OCI-LY7 (cell line): ENCODE measurements at regions not wholly inside any gene's neighbourhood (a gene's known extent, or its start where the extent isn't known, plus 50 kb on each side); places are given as distances from the start of the nearest gene placed in this dataset.

Experiments used
- BruUV-seq: library from RNA; stranded (reverse); fragments of 400-500 nt; replicated peaks from 2 replicates; lab custom pipeline; 2021; lab: Mats Ljungman, UMichigan
- CTCF ChIA-PET: fragments of 300-600 bp; sonication (Branson Sonifier 250); formaldehyde crosslinking; loops from one replicate; lab custom pipeline; 2022; ENCODE audit warnings: antibody characterized with exemption; ENCODE audit not compliant: unreplicated experiment; lab: Charles Lee
- POLR2A ChIA-PET: fragments of 300-600 bp; sonication (Branson Sonifier 250); formaldehyde crosslinking; loops from one replicate; lab custom pipeline; 2022; ENCODE audit warnings: antibody characterized with exemption; lab: Charles Lee
- DNase-seq: peaks from one replicate; pipeline ENCODE4 v3.0.0-alpha.2; 2015; ENCODE audit warnings: low spot score
- H2AFZ ChIP-seq: fragments of 200-600 bp; sonication (generic), shearing (Covaris generic); 2 replicates; pipeline ENCODE4 v1.6.1; 2014; ENCODE audit warnings: mild to moderate bottlenecking, antibody characterized with exemption, low read length, moderate library complexity
- H3K27ac ChIP-seq: fragments of 200-600 bp; sonication (generic); 2 replicates; pipeline ENCODE4 v1.5.1; 2014; ENCODE audit warnings: mixed run types, low read depth, mild to moderate bottlenecking, moderate library complexity, low read length, inconsistent platforms; ENCODE audit not compliant: poor library complexity, severe bottlenecking
- H3K36me3 ChIP-seq: fragments of 200-600 bp; sonication (generic); 2 replicates; pipeline ENCODE4 v1.6.1; 2014; ENCODE audit warnings: mild to moderate bottlenecking, antibody characterized with exemption, low read length, moderate library complexity, mixed read lengths; ENCODE audit not compliant: insufficient read depth
- H3K4me1 ChIP-seq: fragments of 200-600 bp; sonication (generic); 2 replicates; pipeline ENCODE4 v1.5.1; 2014; ENCODE audit warnings: mild to moderate bottlenecking, low read length; ENCODE audit not compliant: insufficient read depth, poor library complexity, severe bottlenecking
- H3K4me2 ChIP-seq: fragments of 200-600 bp; sonication (generic); 2 replicates; pipeline ENCODE4 v1.6.1; 2014; ENCODE audit warnings: mild to moderate bottlenecking, low read length
- H3K4me3 ChIP-seq: fragments of 200-600 bp; sonication (generic); 2 replicates; pipeline ENCODE4 v1.5.1; 2014; ENCODE audit warnings: mild to moderate bottlenecking, low read depth, low read length; ENCODE audit not compliant: poor library complexity, severe bottlenecking
- H3K79me2 ChIP-seq: fragments of 200-600 bp; sonication (generic); 2 replicates; pipeline ENCODE4 v1.6.1; 2016; ENCODE audit warnings: low read depth, mild to moderate bottlenecking, low read length, moderate library complexity, mixed read lengths; ENCODE audit not compliant: insufficient read depth
- H3K9me2 ChIP-seq: fragments of 200-600 bp; sonication (generic); 2 replicates; pipeline ENCODE4 v1.6.1; 2016; ENCODE audit warnings: mild to moderate bottlenecking, low read length, mixed read lengths; ENCODE audit not compliant: insufficient read depth
- H3K9me3 ChIP-seq: fragments of 200-600 bp; sonication (generic); 2 replicates; pipeline ENCODE4 v1.6.1; 2014; ENCODE audit warnings: mild to moderate bottlenecking, mixed run types, low read length, mixed read lengths
- H4K20me1 ChIP-seq: fragments of 200-600 bp; sonication (generic); 2 replicates; pipeline ENCODE4 v1.6.1; 2014; ENCODE audit warnings: mild to moderate bottlenecking, antibody characterized with exemption, low read length, moderate library complexity, mixed read lengths; ENCODE audit not compliant: insufficient read depth
- EZH2phosphoT487 ChIP-seq: fragments of 200-600 bp; sonication (generic); IDR thresholded peaks from 2 replicates; pipeline ENCODE4 v1.6.1; 2018; ENCODE audit warnings: low read depth, borderline replicate concordance, mild to moderate bottlenecking, mixed run types, antibody characterized with exemption, low read length, moderate library complexity, mixed read lengths
- intact Hi-C: fragments of 100-400 bp; cut with micrococcal nuclease; formaldehyde crosslinking; loops from one replicate; pipeline ENCODE4 v1.10.0; 2022; ENCODE audit not compliant: unreplicated experiment
- TF ChIP-seq, protein P1 (sequence below): fragments of 200-600 bp; sonication (generic); conservative IDR thresholded peaks from 2 replicates; pipeline ENCODE4 v1.5.1; 2014; ENCODE audit warnings: mild to moderate bottlenecking, antibody characterized with exemption, low read length, moderate library complexity, mixed read lengths

DNA sequence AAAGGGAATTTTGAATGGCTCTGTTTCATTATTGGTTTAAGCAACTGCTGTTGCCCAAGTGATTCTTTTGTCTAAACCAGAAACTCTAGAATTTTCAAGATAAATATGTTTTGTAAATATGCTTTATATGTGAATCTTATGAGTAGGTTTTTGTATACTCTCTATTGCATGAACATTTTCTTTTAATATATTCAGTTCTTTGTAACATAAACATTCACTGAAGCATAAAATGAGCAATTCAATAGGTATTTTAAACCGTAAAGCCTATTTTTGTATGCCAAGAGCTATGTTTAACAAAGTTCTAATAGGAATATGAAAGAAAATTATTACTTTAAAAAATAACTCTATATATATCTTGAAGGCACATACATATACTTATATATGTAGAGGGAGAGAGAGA, 293.1 kb downstream of the PSAT1 start:
- H3K79me2 ChIP-seq: no peaks in the 10 kb centered on the region
- ChIA-PET CTCF (no interaction called here), POLR2A (interaction anchor here (0.7 kb wide), 1 partner anchor 113 kb away, joined by 4 read pairs; no protein-coding TSS in a partner anchor)
- intact Hi-C loops: loop anchor here (10.0 kb wide), 1 partner anchor 335 kb away; no protein-coding TSS in a partner anchor
- H3K9me2 ChIP-seq: no peaks in the 10 kb centered on the region
- H3K4me3 ChIP-seq: no peak overlapping the region
- H3K9me3 ChIP-seq: no peaks in the 10 kb centered on the region
- TF ChIP-seq EZH2phosphoT487: no peak
- TF ChIP-seq, protein P1, sequence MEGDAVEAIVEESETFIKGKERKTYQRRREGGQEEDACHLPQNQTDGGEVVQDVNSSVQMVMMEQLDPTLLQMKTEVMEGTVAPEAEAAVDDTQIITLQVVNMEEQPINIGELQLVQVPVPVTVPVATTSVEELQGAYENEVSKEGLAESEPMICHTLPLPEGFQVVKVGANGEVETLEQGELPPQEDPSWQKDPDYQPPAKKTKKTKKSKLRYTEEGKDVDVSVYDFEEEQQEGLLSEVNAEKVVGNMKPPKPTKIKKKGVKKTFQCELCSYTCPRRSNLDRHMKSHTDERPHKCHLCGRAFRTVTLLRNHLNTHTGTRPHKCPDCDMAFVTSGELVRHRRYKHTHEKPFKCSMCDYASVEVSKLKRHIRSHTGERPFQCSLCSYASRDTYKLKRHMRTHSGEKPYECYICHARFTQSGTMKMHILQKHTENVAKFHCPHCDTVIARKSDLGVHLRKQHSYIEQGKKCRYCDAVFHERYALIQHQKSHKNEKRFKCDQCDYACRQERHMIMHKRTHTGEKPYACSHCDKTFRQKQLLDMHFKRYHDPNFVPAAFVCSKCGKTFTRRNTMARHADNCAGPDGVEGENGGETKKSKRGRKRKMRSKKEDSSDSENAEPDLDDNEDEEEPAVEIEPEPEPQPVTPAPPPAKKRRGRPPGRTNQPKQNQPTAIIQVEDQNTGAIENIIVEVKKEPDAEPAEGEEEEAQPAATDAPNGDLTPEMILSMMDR: no peak
- H2AFZ ChIP-seq: no peak overlapping the region
- no peaks in the 10 kb centered on the region for H3K4me1 ChIP-seq
- BruUV-seq: no TSS peak
- H3K36me3 ChIP-seq: no peaks in the 10 kb centered on the region
- no peak overlapping the region for H3K27ac ChIP-seq
- H3K4me2 ChIP-seq: no peak overlapping the region
- H4K20me1 ChIP-seq: no peaks in the 10 kb centered on the region
- no peak for DNase-seq

DNA sequence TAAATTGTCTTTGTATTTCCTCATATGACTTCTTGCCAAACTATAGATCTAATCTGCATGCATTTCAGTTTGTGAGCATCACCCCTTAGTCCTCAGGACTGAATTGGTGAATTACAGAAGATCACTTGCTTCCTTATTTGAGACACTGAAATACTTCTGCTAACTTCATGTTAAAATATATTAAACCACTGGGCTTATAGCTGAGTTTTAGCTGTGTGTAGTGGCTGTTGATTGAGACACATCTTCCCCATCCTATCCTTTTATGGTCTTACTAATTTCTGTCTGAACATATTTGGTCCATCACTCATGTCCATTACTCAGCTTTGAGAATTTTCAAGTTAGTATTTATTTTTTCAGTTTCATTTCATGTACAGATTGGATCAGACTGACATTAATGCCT, 295.9 kb downstream of the PSAT1 start:
- no peaks in the 10 kb centered on the region for H3K9me3 ChIP-seq
- no peak overlapping the region for H3K4me2 ChIP-seq
- no peaks in the 10 kb centered on the region for H3K36me3 ChIP-seq
- no peaks in the 10 kb centered on the region for H3K79me2 ChIP-seq
- DNase-seq: no peak
- H3K4me1 ChIP-seq: no peaks in the 10 kb centered on the region
- CTCF ChIA-PET: no interaction called here
- H2AFZ ChIP-seq: no peak overlapping the region
- POLR2A ChIA-PET: interaction anchor here (0.6 kb wide), 1 partner anchor 54 kb away, joined by 3 read pairs; no protein-coding TSS in a partner anchor
- intact Hi-C loops: loop anchor here (10.0 kb wide), 1 partner anchor 338 kb away; no protein-coding TSS in a partner anchor
- no TSS peak for BruUV-seq
- H3K4me3 ChIP-seq: no peak overlapping the region
- H3K27ac ChIP-seq: no peak overlapping the region
- H3K9me2 ChIP-seq: no peaks in the 10 kb centered on the region
- H4K20me1 ChIP-seq: no peaks in the 10 kb centered on the region
- TF ChIP-seq, protein P1: no peak
- TF ChIP-seq EZH2phosphoT487: no peak

DNA sequence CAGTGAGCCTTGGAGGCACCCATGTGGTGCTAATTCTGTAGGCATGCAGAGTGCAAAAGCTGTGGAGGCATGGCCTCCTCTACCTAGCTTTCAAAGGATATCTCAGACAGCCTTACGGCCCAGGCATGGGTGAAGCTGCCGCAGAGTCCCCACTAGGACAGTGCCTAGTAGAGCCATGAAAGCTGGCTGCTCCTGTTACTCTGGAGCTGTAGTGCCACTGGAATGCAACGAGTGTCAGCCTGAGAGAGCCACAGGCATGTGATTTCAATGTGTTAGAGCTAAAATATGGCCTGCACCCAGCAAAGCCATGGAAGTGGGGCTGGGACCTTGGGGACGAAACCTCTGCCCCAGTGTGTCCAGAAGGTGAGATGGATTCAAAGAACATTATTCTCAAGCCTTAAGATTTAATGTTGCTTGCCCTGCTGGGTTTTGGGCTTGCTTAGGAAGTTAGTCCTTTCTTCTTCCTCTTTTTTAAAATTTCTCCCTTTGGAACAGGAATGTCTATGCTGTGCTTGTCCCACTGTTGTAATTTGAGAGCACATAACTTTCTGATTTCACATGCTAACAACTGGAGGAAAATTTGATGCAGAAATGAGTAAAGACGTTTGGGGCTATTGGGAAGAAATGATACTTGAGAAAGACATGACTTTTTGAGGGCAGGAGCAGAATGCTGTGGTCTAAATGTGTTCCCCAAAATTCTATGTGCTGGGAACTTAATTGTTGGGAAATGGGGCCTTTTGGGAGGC, 298.4 kb downstream of the PSAT1 start:
- Histone ChIP-seq H3K27ac (no peak overlapping the region), H3K36me3 (no peaks in the 10 kb centered on the region), H3K4me2 (no peak overlapping the region), H4K20me1 (no peaks in the 10 kb centered on the region), H2AFZ (no peak overlapping the region), H3K4me1 (no peaks in the 10 kb centered on the region), H3K4me3 (no peak overlapping the region), H3K79me2 (no peaks in the 10 kb centered on the region), H3K9me2 (no peaks in the 10 kb centered on the region), H3K9me3 (no peaks in the 10 kb centered on the region)
- no TSS peak for BruUV-seq
- no peak for DNase-seq
- intact Hi-C loops: loop anchor here (10.0 kb wide), 1 partner anchor 341 kb away; no protein-coding TSS in a partner anchor
- ChIA-PET CTCF (no interaction called here), POLR2A (no interaction called here)
- no peak for TF ChIP-seq EZH2phosphoT487
- TF ChIP-seq, protein P1: no peak
